Heart right ventricle (tissue), 16 donors: ENCODE measurements at regions not wholly inside any gene's neighbourhood (a gene's known extent, or its start where the extent isn't known, plus 50 kb on each side); places are given as distances from the start of the nearest gene placed in this dataset.
A peak's percentile ranks its signal among the peaks of the same experiment; 100 is the strongest.

Source experiments
- ATAC-seq, 8 donors: fragments of 200-7000 bp; cut with Tn5 transposase; one replicate each; pipeline ENCODE4 v1.9.1; 2020; ENCODE audit warnings: mild to moderate bottlenecking in 8 of 8, moderate library complexity in 8 of 8, moderate number of reproducible peaks in 1 of 8
- DNase-seq, 2 donors: peaks; one replicate each; pipeline ENCODE4 v3.0.0-alpha.2; 2020
- H3K27ac ChIP-seq, 10 donors: fragments of 200-600 bp; sonication (generic) in 2 of 10; one replicate each; pipeline versions ENCODE4 v1.5.0 to v1.8.0; 2020 to 2022; ENCODE audit warnings: mild to moderate bottlenecking in 3 of 10
- H3K27me3 ChIP-seq, 7 donors: fragments of 200-600 bp; one replicate each; pipeline ENCODE4 v1.8.0; 2021 to 2022; ENCODE audit warnings: mild to moderate bottlenecking in 2 of 7
- H3K36me3 ChIP-seq, 9 donors: fragments of 200-600 bp; sonication (generic) in 1 of 9; one replicate each; pipeline versions ENCODE4 v1.5.0 to v1.8.0; 2020 to 2022; ENCODE audit warnings: mild to moderate bottlenecking in 2 of 9
- H3K4me1 ChIP-seq, 9 donors: fragments of 200-600 bp; sonication (generic) in 1 of 9; one replicate each; pipeline versions ENCODE4 v1.5.0 to v1.8.0; 2020 to 2022; ENCODE audit warnings: mild to moderate bottlenecking in 4 of 9
- H3K4me3 ChIP-seq, 10 donors: fragments of 200-600 bp; sonication (generic) in 2 of 10; one replicate each; pipeline versions ENCODE4 v1.5.0 to v1.8.0; 2020 to 2022; ENCODE audit warnings: mild to moderate bottlenecking in 7 of 10, moderate library complexity in 2 of 10
- H3K9me3 ChIP-seq, 11 donors: fragments of 200-600 bp in 10 of 11; sonication (generic) in 2 of 11; one replicate each; pipeline versions ENCODE4 v1.5.0 to v1.8.0; 2013 to 2022; ENCODE audit warnings: mild to moderate bottlenecking in 2 of 11, control low read depth in 1 of 11, moderate library complexity in 1 of 11
- WGBS, 2 donors: extraction: QIAGEN DNeasy Blood & Tissue Kit; methylation state at CpG; one replicate each; pipeline ENCODE4 v1.1.7; 2013; ENCODE audit warnings: inconsistent platforms in 1 of 2; 5-methylcytosine and 5-hydroxymethylcytosine counted together
- intact Hi-C, 10 donors: fragments of 100-400 bp; cut with DNase I; formaldehyde crosslinking; loops; one replicate each; pipeline versions ENCODE4 v1.11.1 to v1.14.2; 2022
- TF ChIP-seq, protein P1 (sequence below), 9 donors: fragments of 200-600 bp; sonication (generic) in 2 of 9; IDR thresholded peaks; one replicate each; pipeline versions ENCODE4 v1.5.0 to v1.8.0; 2021 to 2022; ENCODE audit warnings: antibody characterized with exemption in 9 of 9, mild to moderate bottlenecking in 5 of 9, moderate library complexity in 1 of 9
- donor health status: Arrhythmogenic right ventricular cardiomyopathy.
- donor health status: ischemic (EF 13 %, LVEDD 7.1; RV severe dilation, severe dysfunction).
- donor health status: healthy with polysubstance abuse.
- donor health status: DM: no; HTN: yes; CAD: no.
- donor health status: DM: no; HTN: no; CAD: no.
- donor health status: ischemic (EF 25% LVEDD 6.9; RV normal size, moderate dysfunction).
- donor health status: ischemic (EF 25% LVEDD 5.7; RV mildly dilated, moderate dysfunction).
- donor health status: healthy.
- donor health status: DM: yes; HTN: yes; CAD: no.
- donor health status: Ischemic cardiomyopathy.
- donor health status: ischemic (EF 35%, LVEDD 5.7; RV mildly dilated, moderate dysfunction).
- donor health status: nonischemic (EF 11% LVEDD 7.7; RV severe dilation, severe dysfunction).
- donor health status: DM: yes; HTN: yes; CAD: no.
- donor health status: PGD.
- donor health status: ischemic (EF 29% LVEDD 5.4; RV normal size, mild dysfunction).
- donor health status: nonischemic (EF 23%, LVEDD 6.1; RV moderate dilation, normal function).

DNA sequence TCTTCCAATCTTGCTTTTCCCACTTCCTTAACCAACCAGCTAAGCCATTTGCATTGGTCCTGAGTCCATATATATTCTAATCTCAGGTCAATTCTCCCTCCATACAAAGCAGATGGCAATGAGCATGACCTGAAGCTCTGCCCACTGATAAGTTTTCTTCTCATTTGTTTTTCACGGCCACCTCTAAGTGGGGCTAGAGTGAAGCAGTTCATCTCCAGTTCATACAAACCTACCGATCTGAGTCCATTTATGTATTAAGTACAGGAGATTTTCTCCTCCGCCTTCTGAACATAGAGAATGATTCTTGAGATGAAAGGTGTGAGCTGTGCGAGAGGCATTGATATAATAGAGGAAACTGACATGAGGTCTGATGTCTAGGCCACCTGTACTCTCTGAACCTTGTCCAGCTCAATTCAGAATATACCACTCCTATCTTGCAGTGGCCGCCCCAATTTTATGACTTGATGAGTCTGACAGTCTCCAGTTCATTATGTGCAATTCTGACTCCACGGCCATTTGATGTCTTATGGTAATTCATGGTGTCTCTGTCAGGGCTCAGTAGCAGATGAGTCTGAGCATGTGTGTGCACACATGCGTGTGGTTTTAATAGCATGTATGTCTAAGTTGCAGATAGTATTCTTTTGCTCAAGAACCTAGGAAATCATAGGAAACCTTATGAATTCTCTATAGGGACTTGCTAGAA, 329.8 kb downstream of the PMP22 start:
- peak in 1 of 8 donors; percentile 45 for ATAC-seq
- TF ChIP-seq, protein P1, sequence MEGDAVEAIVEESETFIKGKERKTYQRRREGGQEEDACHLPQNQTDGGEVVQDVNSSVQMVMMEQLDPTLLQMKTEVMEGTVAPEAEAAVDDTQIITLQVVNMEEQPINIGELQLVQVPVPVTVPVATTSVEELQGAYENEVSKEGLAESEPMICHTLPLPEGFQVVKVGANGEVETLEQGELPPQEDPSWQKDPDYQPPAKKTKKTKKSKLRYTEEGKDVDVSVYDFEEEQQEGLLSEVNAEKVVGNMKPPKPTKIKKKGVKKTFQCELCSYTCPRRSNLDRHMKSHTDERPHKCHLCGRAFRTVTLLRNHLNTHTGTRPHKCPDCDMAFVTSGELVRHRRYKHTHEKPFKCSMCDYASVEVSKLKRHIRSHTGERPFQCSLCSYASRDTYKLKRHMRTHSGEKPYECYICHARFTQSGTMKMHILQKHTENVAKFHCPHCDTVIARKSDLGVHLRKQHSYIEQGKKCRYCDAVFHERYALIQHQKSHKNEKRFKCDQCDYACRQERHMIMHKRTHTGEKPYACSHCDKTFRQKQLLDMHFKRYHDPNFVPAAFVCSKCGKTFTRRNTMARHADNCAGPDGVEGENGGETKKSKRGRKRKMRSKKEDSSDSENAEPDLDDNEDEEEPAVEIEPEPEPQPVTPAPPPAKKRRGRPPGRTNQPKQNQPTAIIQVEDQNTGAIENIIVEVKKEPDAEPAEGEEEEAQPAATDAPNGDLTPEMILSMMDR (IDR thresholded peaks at IDR 0.05): peak in 2 of 9 donors; percentile 10 to 24
- Histone ChIP-seq H3K4me3 (no peak overlapping the region), H3K4me1 (no peaks in the 10 kb centered on the region), H3K27ac (no peak overlapping the region), H3K27me3 (no peaks in the 10 kb centered on the region), H3K36me3 (no peaks in the 10 kb centered on the region), H3K9me3 (no peaks in the 10 kb centered on the region)
- 84 to 87% methylated on average over 7 of the region's 7 CpGs for WGBS, 2 donors
- intact Hi-C loops: loop anchor here in 7 of 10 donors (5.0 to 10.0 kb wide), 4 partner anchors 212 to 230 kb away; no protein-coding TSS in a partner anchor
- no peak for DNase-seq

DNA sequence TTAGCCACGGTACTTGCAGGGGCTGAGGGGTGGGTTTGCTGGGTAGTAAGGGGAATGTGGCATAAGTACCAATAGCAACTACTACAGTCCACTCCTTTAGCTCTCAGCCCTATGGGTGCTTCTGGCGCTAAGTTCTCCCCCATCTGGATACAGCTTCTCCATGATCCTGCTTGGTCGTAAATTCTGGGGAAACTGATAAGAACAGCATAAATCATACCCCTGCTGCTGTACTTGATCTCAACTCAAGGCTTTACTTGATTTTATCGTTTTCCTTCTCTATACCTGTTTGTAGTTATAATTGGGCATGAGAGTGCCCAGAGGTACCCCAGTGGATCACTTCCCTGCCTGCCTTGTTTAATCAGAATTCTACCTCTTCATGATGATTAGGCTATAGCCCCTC, 331.4 kb downstream of the PMP22 start:
- Histone ChIP-seq H3K4me3 (no peak overlapping the region), H3K36me3 (no peaks in the 10 kb centered on the region), H3K27me3 (peaks cover 0 to 5% (median 0%) of the 10 kb centered on the region in 7 donors), H3K9me3 (no peaks in the 10 kb centered on the region), H3K4me1 (no peaks in the 10 kb centered on the region), H3K27ac (no peak overlapping the region)
- intact Hi-C loops: loop anchor here in 3 of 10 donors (5.0 to 10.0 kb wide), 3 partner anchors 221 to 1606 kb away; no protein-coding TSS in a partner anchor
- TF ChIP-seq, protein P1 (IDR thresholded peaks at IDR 0.05): no peak
- 81 to 90% methylated on average over 4 of the region's 4 CpGs for WGBS, 2 donors
- DNase-seq (no peak), ATAC-seq (no peak)

GRCh38 chr17:14926526-14927122, 338.5 kb downstream of the PMP22 start:
- Histone ChIP-seq H3K4me1 (no peaks in the 10 kb centered on the region), H3K27me3 (peaks cover 0 to 12% (median 0%) of the 10 kb centered on the region in 7 donors), H3K4me3 (no peak overlapping the region), H3K36me3 (no peaks in the 10 kb centered on the region), H3K27ac (no peak overlapping the region), H3K9me3 (peaks cover 0 to 11% (median 0%) of the 10 kb centered on the region in 11 donors)
- ATAC-seq: no peak
- intact Hi-C loops: loop anchor here (5.0 to 10.0 kb wide), 10 partner anchors 218 to 1892 kb away; no protein-coding TSS in a partner anchor
- 13% methylated on average over 7 of the region's 7 CpGs for WGBS, 2 donors
- TF ChIP-seq, protein P1 (IDR thresholded peaks at IDR 0.05): peak; percentile 57 to 84 (median 81)
- peak in 1 of 2 donors; percentile 52 for DNase-seq

DNA sequence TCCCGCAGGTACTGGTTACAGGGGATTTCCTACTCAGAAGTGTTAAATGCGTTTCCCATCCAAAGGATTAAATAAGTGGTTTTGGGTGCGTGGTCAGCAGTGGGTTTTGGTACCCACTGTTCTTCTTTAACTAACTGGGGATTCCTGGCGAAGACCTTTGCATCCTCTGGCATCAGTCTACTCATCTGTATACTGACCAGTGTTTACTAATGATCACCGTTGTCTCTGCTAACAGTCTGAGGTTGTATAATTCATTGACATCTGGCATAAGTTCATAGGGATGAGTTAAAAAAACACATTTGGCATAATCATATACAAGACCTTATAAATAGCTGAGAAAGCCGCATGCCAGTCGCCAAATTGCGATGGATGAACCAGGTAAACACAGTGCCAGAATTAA, 339.1 kb downstream of the PMP22 start:
- 69 to 73% methylated on average over 8 of the region's 8 CpGs for WGBS, 2 donors
- Histone ChIP-seq H3K36me3 (no peaks in the 10 kb centered on the region), H3K27ac (no peak overlapping the region), H3K4me1 (no peaks in the 10 kb centered on the region), H3K9me3 (peaks cover 0 to 11% (median 0%) of the 10 kb centered on the region in 11 donors), H3K4me3 (no peak overlapping the region), H3K27me3 (peaks cover 0 to 12% (median 0%) of the 10 kb centered on the region in 7 donors)
- TF ChIP-seq, protein P1 (IDR thresholded peaks at IDR 0.05): no peak
- DNase-seq (no peak), ATAC-seq (no peak)
- intact Hi-C loops: loop anchor here (5.0 to 10.0 kb wide), 10 partner anchors 219 to 1891 kb away; no protein-coding TSS in a partner anchor
